Neuronal stem cell (in vitro differentiated cells): ENCODE measurements at regions not wholly inside any gene's neighbourhood (a gene's known extent, or its start where the extent isn't known, plus 50 kb on each side); places are given as distances from the start of the nearest gene placed in this dataset.

Source experiments
- DNase-seq: peaks from one replicate; pipeline ENCODE4 v3.0.0-alpha.2; 2013; ENCODE audit warnings: low spot score
- H2AFZ ChIP-seq: one replicate; pipeline ENCODE4 v1.6.1; 2013; ENCODE audit warnings: mild to moderate bottlenecking, low read length, inconsistent platforms
- H2AK5ac ChIP-seq: 2 replicates; pipeline ENCODE4 v1.6.1; 2013; ENCODE audit warnings: low read depth, mild to moderate bottlenecking, inconsistent platforms, low read length, moderate library complexity, mixed read lengths
- H2BK120ac ChIP-seq: 2 replicates; pipeline ENCODE4 v1.6.1; 2013; ENCODE audit warnings: low read depth, mild to moderate bottlenecking, inconsistent platforms, low read length, moderate library complexity, mixed read lengths
- H2BK12ac ChIP-seq: one replicate; pipeline ENCODE4 v1.6.1; 2013; ENCODE audit warnings: low read length, inconsistent platforms
- H2BK15ac ChIP-seq: 2 replicates; pipeline ENCODE4 v1.6.1; 2013; ENCODE audit warnings: mild to moderate bottlenecking, low read length, inconsistent platforms, mixed read lengths
- H2BK5ac ChIP-seq: one replicate; pipeline ENCODE4 v1.6.1; 2013; ENCODE audit warnings: inconsistent platforms, mild to moderate bottlenecking, low read length, moderate library complexity
- H3K14ac ChIP-seq: one replicate; pipeline ENCODE4 v1.6.1; 2013; ENCODE audit warnings: low read length, inconsistent platforms
- H3K18ac ChIP-seq: 2 replicates; pipeline ENCODE4 v1.6.1; 2013; ENCODE audit warnings: low read length, inconsistent platforms
- H3K23ac ChIP-seq: 2 replicates; pipeline ENCODE4 v1.6.1; 2013; ENCODE audit warnings: low read depth, mild to moderate bottlenecking, mixed read lengths, low read length, inconsistent platforms; ENCODE audit not compliant: poor library complexity
- H3K27ac ChIP-seq: replicated peaks from 3 replicates; pipeline ENCODE4 v1.5.1; 2013; ENCODE audit warnings: low read length, inconsistent platforms
- H3K27me3 ChIP-seq, 3 experiments: 2 replicates each; pipeline ENCODE4 v1.6.1; 2013; ENCODE audit warnings: low read length in 3 of 3, mild to moderate bottlenecking in 2 of 3, inconsistent platforms in 1 of 3, low read depth in 1 of 3, mixed read lengths in 1 of 3, moderate library complexity in 1 of 3; ENCODE audit not compliant: control insufficient read depth in 3 of 3, insufficient read depth in 3 of 3
- H3K36me3 ChIP-seq, 2 donors: replicated peaks in 1 of 2; 2 replicates each; pipeline ENCODE4 v1.6.1; 2013; ENCODE audit warnings: low read length in 2 of 2; ENCODE audit not compliant: control insufficient read depth in 2 of 2, insufficient read depth in 2 of 2
- H3K4ac ChIP-seq: 2 replicates; pipeline ENCODE4 v1.6.1; 2013; ENCODE audit warnings: inconsistent platforms, mild to moderate bottlenecking, low read length, moderate library complexity
- H3K4me1 ChIP-seq, 2 donors: 1 replicate in 1 of 2; 2 replicates in 1 of 2; pipeline ENCODE4 v1.6.1; 2013; ENCODE audit warnings: low read length in 2 of 2, low read depth in 1 of 2; ENCODE audit not compliant: control insufficient read depth in 2 of 2, insufficient read depth in 1 of 2
- H3K4me2 ChIP-seq: one replicate; pipeline ENCODE4 v1.6.1; 2013; ENCODE audit warnings: mild to moderate bottlenecking, low read length, inconsistent platforms; ENCODE audit not compliant: insufficient read depth, poor library complexity, severe bottlenecking
- H3K4me3 ChIP-seq, 2 donors: 2 replicates each; pipeline ENCODE4 v1.5.1; 2013; ENCODE audit warnings: low read length in 2 of 2, mild to moderate bottlenecking in 2 of 2, inconsistent platforms in 1 of 2, moderate library complexity in 1 of 2
- H3K79me1 ChIP-seq: one replicate; pipeline ENCODE4 v1.6.1; 2013; ENCODE audit warnings: low read depth, mild to moderate bottlenecking, inconsistent platforms, low read length, moderate library complexity
- H3K9ac ChIP-seq: one replicate; pipeline ENCODE4 v1.6.1; 2013; ENCODE audit warnings: mild to moderate bottlenecking, low read depth, low read length, inconsistent platforms; ENCODE audit not compliant: poor library complexity
- H3K9me3 ChIP-seq, 2 donors: replicated peaks in 1 of 2; 2 replicates each; pipeline versions ENCODE3 to v1.6.1; 2013; ENCODE audit warnings: low read length in 2 of 2, mild to moderate bottlenecking in 2 of 2, inconsistent platforms in 1 of 2, low read depth in 1 of 2, mixed read lengths in 1 of 2, moderate library complexity in 1 of 2; ENCODE audit not compliant: control insufficient read depth in 2 of 2, insufficient read depth in 1 of 2
- H4K8ac ChIP-seq: one replicate; pipeline ENCODE4 v1.6.1; 2013; ENCODE audit warnings: low read depth, mild to moderate bottlenecking, inconsistent platforms, low read length, moderate library complexity
- H4K91ac ChIP-seq: one replicate; pipeline ENCODE4 v1.6.1; 2013; ENCODE audit warnings: low read length, low read depth, mild to moderate bottlenecking, inconsistent platforms; ENCODE audit not compliant: poor library complexity
- WGBS, 2 donors: extraction: QIAGEN DNeasy Blood & Tissue Kit; methylation state at CpG; one replicate each; pipeline ENCODE4 v1.1.7; 2013; ENCODE audit warnings: missing lambda C conversion rate in 2 of 2, mixed read lengths in 1 of 2; ENCODE audit not compliant: insufficient read length in 2 of 2, insufficient replicate concordance in 1 of 2; ENCODE audit errors: extremely low coverage in 2 of 2; 5-methylcytosine and 5-hydroxymethylcytosine counted together

DNA sequence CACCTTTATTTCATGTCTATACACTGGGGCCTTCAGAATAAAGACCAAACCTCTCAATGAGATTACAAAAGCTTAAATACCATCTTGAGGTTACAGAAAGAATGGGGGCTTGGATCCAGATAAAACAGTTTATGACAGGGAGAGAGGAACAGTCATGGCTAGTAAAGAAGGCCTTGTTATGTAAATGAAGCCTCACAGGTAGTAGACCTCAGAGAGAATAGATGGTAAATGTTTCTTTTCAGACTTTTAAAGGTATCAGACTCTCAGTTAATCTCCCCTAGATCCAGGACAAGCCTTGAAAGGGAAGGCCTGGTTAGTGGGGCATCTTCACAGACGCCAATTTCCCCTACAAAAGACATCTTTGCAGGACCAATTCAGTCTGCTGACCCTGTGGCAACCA is 1325.6 kb downstream of the HACE1 start:
- Histone ChIP-seq H2AK5ac (no peak overlapping the region), H2BK12ac (no peak overlapping the region), H2BK15ac (no peak overlapping the region), H3K4me1 (no peaks in the 10 kb centered on the region), H2BK120ac (no peak overlapping the region), H3K4me2 (no peak overlapping the region), H4K8ac (no peak overlapping the region), H3K27ac (no peak overlapping the region), H3K36me3 (no peaks in the 10 kb centered on the region), H3K27me3 (no peaks in the 10 kb centered on the region), H3K79me1 (no peaks in the 10 kb centered on the region), H3K4me3 (no peak overlapping the region), H2BK5ac (no peak overlapping the region), H3K4ac (no peak overlapping the region), H3K9me3 (peaks cover 0 to 2% of the 10 kb centered on the region in 2 donors), H3K14ac (no peak overlapping the region), H2AFZ (no peak overlapping the region), H4K91ac (no peak overlapping the region), H3K23ac (no peak overlapping the region), H3K18ac (no peak overlapping the region), H3K9ac (no peak overlapping the region)
- DNase-seq, result no peak
- no CpG with 5 or more reads among the region's 1 CpG for WGBS, 2 donors

DNA sequence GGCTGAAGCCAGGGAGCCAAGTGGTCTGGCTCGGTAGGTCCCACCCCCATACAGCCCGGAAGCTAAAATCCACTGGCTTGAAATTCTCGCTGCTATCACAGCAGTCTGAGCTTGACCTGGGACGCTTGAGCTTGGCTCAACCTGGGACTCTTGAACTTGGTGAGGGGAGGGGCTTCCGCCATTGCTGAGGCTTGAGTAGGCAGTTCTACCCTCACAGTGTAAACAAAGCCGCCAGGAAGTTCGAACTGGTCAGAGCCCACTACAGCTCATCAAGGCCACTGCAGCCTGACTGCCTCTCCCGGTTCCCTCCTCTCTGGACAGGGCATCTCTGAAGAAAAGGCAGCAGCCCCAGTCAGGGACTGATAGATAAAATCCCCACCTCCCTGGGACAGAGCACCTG is 1337.7 kb downstream of the HACE1 start:
- H3K4me3 ChIP-seq, result no peak overlapping the region
- no peak overlapping the region for H2BK120ac ChIP-seq
- H3K27ac ChIP-seq, result no peak overlapping the region
- no peaks in the 10 kb centered on the region for H3K4me1 ChIP-seq
- no CpG with 5 or more reads among the region's 8 CpGs for WGBS, 2 donors
- no peak overlapping the region for H3K4me2 ChIP-seq
- H3K27me3 ChIP-seq, result no peaks in the 10 kb centered on the region
- H4K91ac ChIP-seq, result no peak overlapping the region
- H3K4ac ChIP-seq, result no peak overlapping the region
- no peak overlapping the region for H3K14ac ChIP-seq
- no peak overlapping the region for H2BK15ac ChIP-seq
- H2AFZ ChIP-seq, result no peak overlapping the region
- no peaks in the 10 kb centered on the region for H3K9me3 ChIP-seq
- no peak overlapping the region for H2BK5ac ChIP-seq
- no peaks in the 10 kb centered on the region for H3K36me3 ChIP-seq
- no peak overlapping the region for H3K9ac ChIP-seq
- DNase-seq, result no peak
- H3K18ac ChIP-seq, result no peak overlapping the region
- H3K79me1 ChIP-seq, result no peaks in the 10 kb centered on the region
- H3K23ac ChIP-seq, result no peak overlapping the region
- H2AK5ac ChIP-seq, result no peak overlapping the region
- no peak overlapping the region for H4K8ac ChIP-seq
- no peak overlapping the region for H2BK12ac ChIP-seq

DNA sequence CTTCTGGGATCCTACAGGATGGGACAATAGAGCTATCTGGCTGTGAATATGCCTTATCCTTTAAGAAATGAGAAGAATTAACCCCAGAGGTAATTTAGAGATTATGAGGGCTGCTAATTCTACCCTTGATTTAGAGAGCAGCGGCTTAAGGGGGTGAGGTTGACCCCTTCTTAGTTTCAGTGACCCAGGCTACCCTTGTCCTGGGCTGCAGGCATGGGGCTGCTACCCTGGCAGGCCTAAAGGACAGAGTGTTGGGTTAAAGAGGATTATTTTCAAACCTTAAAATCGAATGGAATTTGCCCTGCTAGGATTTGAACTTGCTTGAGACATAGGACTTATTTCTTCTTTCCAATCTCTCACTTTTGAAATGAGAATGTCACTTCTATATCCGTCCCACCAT is 1343.4 kb downstream of the HACE1 start:
- no peak overlapping the region for H2AFZ ChIP-seq
- WGBS, 2 donors, result no CpG with 5 or more reads among the region's 3 CpGs
- no peak overlapping the region for H3K18ac ChIP-seq
- no peak overlapping the region for H3K9ac ChIP-seq
- no peak overlapping the region for H3K4me2 ChIP-seq
- H3K27me3 ChIP-seq, result no peaks in the 10 kb centered on the region
- H4K8ac ChIP-seq, result no peak overlapping the region
- H2BK120ac ChIP-seq, result no peak overlapping the region
- no peak overlapping the region for H3K4me3 ChIP-seq
- no peak overlapping the region for H3K14ac ChIP-seq
- no peak overlapping the region for H2BK12ac ChIP-seq
- no peaks in the 10 kb centered on the region for H3K36me3 ChIP-seq
- H2BK15ac ChIP-seq, result no peak overlapping the region
- no peaks in the 10 kb centered on the region for H3K79me1 ChIP-seq
- H3K4me1 ChIP-seq, result no peaks in the 10 kb centered on the region
- no peak overlapping the region for H2BK5ac ChIP-seq
- no peaks in the 10 kb centered on the region for H3K9me3 ChIP-seq
- DNase-seq, result no peak
- no peak overlapping the region for H4K91ac ChIP-seq
- no peak overlapping the region for H3K27ac ChIP-seq
- H3K4ac ChIP-seq, result no peak overlapping the region
- no peak overlapping the region for H2AK5ac ChIP-seq
- H3K23ac ChIP-seq, result no peak overlapping the region

DNA sequence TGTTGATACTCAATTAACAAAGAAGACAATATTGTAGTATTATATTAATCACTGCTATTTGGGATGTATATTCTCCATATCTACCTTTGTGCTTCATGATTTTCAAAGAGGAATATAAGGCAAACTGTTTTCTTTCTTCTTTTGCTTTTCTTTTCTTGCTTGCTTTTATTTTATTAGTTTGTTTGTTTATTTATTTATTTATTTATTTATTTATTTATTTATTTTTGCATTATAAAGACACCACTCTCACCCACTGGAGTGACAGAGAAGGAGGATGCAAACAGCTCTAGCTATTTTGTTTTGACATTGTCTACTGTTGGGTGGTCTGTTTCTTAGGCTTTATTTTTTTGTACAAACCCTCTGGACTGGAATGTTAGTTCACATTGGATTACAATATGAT is 1352.7 kb downstream of the HACE1 start:
- H3K14ac ChIP-seq, result no peak overlapping the region
- no peaks in the 10 kb centered on the region for H3K9me3 ChIP-seq
- H3K4me2 ChIP-seq, result no peak overlapping the region
- H3K79me1 ChIP-seq, result no peaks in the 10 kb centered on the region
- no peak overlapping the region for H3K4me3 ChIP-seq
- H2BK15ac ChIP-seq, result no peak overlapping the region
- no peak overlapping the region for H2AFZ ChIP-seq
- no peak overlapping the region for H2BK12ac ChIP-seq
- no peak overlapping the region for H3K9ac ChIP-seq
- no peaks in the 10 kb centered on the region for H3K27me3 ChIP-seq
- H2BK5ac ChIP-seq, result no peak overlapping the region
- H4K8ac ChIP-seq, result no peak overlapping the region
- H2AK5ac ChIP-seq, result no peak overlapping the region
- H3K36me3 ChIP-seq, result no peaks in the 10 kb centered on the region
- no peak overlapping the region for H3K4ac ChIP-seq
- H3K27ac ChIP-seq, result no peak overlapping the region
- H3K18ac ChIP-seq, result no peak overlapping the region
- no peak overlapping the region for H4K91ac ChIP-seq
- H3K4me1 ChIP-seq, result no peaks in the 10 kb centered on the region
- no peak overlapping the region for H2BK120ac ChIP-seq
- H3K23ac ChIP-seq, result no peak overlapping the region
- DNase-seq, result no peak
